Natural killer cell (primary cell): ENCODE measurements at regions not wholly inside any gene's neighbourhood (a gene's known extent, or its start where the extent isn't known, plus 50 kb on each side); places are given as distances from the start of the nearest gene placed in this dataset.

Experiments used
- ATAC-seq, 3 donors: fragments of 150-1000 bp in 2 of 3; fragments of 200-7000 bp in 1 of 3; cut with Tn5 transposase; 1 replicate in 1 of 3; 2 replicates in 2 of 3; pipeline ENCODE4 v1.10.0; 2021; ENCODE audit warnings: mild to moderate bottlenecking in 2 of 3, moderate library complexity in 2 of 3
- DNase-seq, 2 donors: peaks; one replicate each; pipeline versions ENCODE4 v3.0.0 to v3.0.0-alpha.2; 2013 to 2021; ENCODE audit warnings: mixed read lengths in 1 of 2
- H3K27ac ChIP-seq: one replicate; pipeline ENCODE4 v1.5.1; 2013; ENCODE audit warnings: mild to moderate bottlenecking, low read length
- H3K27me3 ChIP-seq: one replicate; pipeline ENCODE4 v1.6.1; 2013; ENCODE audit warnings: low read length; ENCODE audit not compliant: control insufficient read depth, insufficient read depth
- H3K36me3 ChIP-seq: one replicate; pipeline ENCODE4 v1.6.1; 2013; ENCODE audit warnings: low read length; ENCODE audit not compliant: control insufficient read depth, insufficient read depth
- H3K4me1 ChIP-seq: one replicate; pipeline ENCODE4 v1.6.1; 2013; ENCODE audit warnings: low read length; ENCODE audit not compliant: control insufficient read depth, insufficient read depth
- H3K4me3 ChIP-seq: one replicate; pipeline ENCODE4 v1.5.1; 2013; ENCODE audit warnings: low read length
- H3K9me3 ChIP-seq: one replicate; pipeline ENCODE4 v1.6.1; 2013; ENCODE audit warnings: low read length; ENCODE audit not compliant: control insufficient read depth, insufficient read depth
- H3K27ac Mint-ChIP-seq, 2 donors: one replicate each; pipeline ENCODE4 v1.8.0; 2022; ENCODE audit warnings: mild to moderate bottlenecking in 2 of 2, mixed read lengths in 2 of 2, moderate library complexity in 1 of 2
- H3K27me3 Mint-ChIP-seq, 2 donors: one replicate each; pipeline ENCODE4 v1.8.0; 2022; ENCODE audit warnings: low read depth in 2 of 2, mixed read lengths in 2 of 2
- H3K36me3 Mint-ChIP-seq: one replicate; pipeline ENCODE4 v1.8.0; 2022; ENCODE audit warnings: mixed read lengths
- H3K4me1 Mint-ChIP-seq, 2 donors: one replicate each; pipeline ENCODE4 v1.8.0; 2022; ENCODE audit warnings: mixed read lengths in 2 of 2
- H3K4me3 Mint-ChIP-seq: one replicate; pipeline ENCODE4 v1.8.0; 2022; ENCODE audit warnings: mild to moderate bottlenecking, moderate library complexity, mixed read lengths
- H3K9me3 Mint-ChIP-seq, 2 donors: one replicate each; pipeline ENCODE4 v1.8.0; 2022; ENCODE audit warnings: mixed read lengths in 2 of 2
- CTCF ChIP-seq: fragments of 200-600 bp; IDR thresholded peaks from one replicate; pipeline ENCODE4 v1.8.0; 2022; ENCODE audit warnings: antibody characterized with exemption
- WGBS: methylation state at CpG from one replicate; pipeline ENCODE4 v1.1.7; 2013; ENCODE audit warnings: missing lambda C conversion rate; ENCODE audit not compliant: insufficient coverage; 5-methylcytosine and 5-hydroxymethylcytosine counted together
- intact Hi-C: fragments of 100-400 bp; cut with micrococcal nuclease; formaldehyde crosslinking; loops from one replicate; pipeline ENCODE4 v1.14.2; 2022

- Histone ChIP-seq H3K4me3 (no peak overlapping the region), H3K27ac (peak overlapping the region; percentile 5)
Observed at GRCh38 chr3:193842029-193842798, 249.2 kb downstream of the OPA1 start.

GRCh38 chr3:193842832-193843473, 249.9 kb downstream of the OPA1 start:
- peaks cover 15 to 19% of the 10 kb centered on the region in 2 donors for H3K27me3 Mint-ChIP-seq
- Histone ChIP-seq H3K27ac (no peak overlapping the region), H3K27me3 (peaks cover 2% of the 10 kb centered on the region), H3K4me1 (peaks cover 10% of the 10 kb centered on the region), H3K4me3 (no peak overlapping the region), H3K36me3 (no peaks in the 10 kb centered on the region), H3K9me3 (no peaks in the 10 kb centered on the region)
- H3K4me1 Mint-ChIP-seq, result peaks cover 15 to 25% of the 10 kb centered on the region in 2 donors
- H3K36me3 Mint-ChIP-seq, result no peaks in the 10 kb centered on the region
- no peak for DNase-seq
- intact Hi-C loops, result no loop called here
- 35% methylated on average over 12 of the region's 13 CpGs for WGBS
- no peak for TF ChIP-seq CTCF
- no peak overlapping the region for H3K4me3 Mint-ChIP-seq
- ATAC-seq, result peak in 1 of 3 donors; percentile 45
- H3K9me3 Mint-ChIP-seq, result no peaks in the 10 kb centered on the region
- no peak overlapping the region for H3K27ac Mint-ChIP-seq

More at GRCh38 chr3:193842029-193842798, 249.2 kb downstream of the OPA1 start:
- H3K36me3 ChIP-seq, result no peaks in the 10 kb centered on the region
- DNase-seq, result peak in 1 of 2 donors; percentile 9
- Mint-ChIP-seq H3K36me3 (no peaks in the 10 kb centered on the region), H3K9me3 (no peaks in the 10 kb centered on the region), H3K4me3 (no peak overlapping the region), H3K27me3 (peaks cover 15 to 19% of the 10 kb centered on the region in 2 donors), H3K27ac (no peak overlapping the region), H3K4me1 (peaks cover 15 to 25% of the 10 kb centered on the region in 2 donors)
- H3K9me3 ChIP-seq, result no peaks in the 10 kb centered on the region
- WGBS, result 43% methylated on average over 16 of the region's 16 CpGs
- H3K4me1 ChIP-seq, result peaks cover 10% of the 10 kb centered on the region
- no peak for TF ChIP-seq CTCF
- peak in 1 of 3 donors; percentile 48 for ATAC-seq
- H3K27me3 ChIP-seq, result peaks cover 2% of the 10 kb centered on the region
- intact Hi-C loops, result no loop called here

GRCh38 chr3:193843474-193844301, 250.7 kb downstream of the OPA1 start:
- DNase-seq, result no peak
- Mint-ChIP-seq H3K9me3 (no peaks in the 10 kb centered on the region), H3K36me3 (no peaks in the 10 kb centered on the region), H3K4me3 (no peak overlapping the region), H3K27me3 (peaks cover 14 to 19% of the 10 kb centered on the region in 2 donors), H3K27ac (no peak overlapping the region), H3K4me1 (peaks cover 15 to 25% of the 10 kb centered on the region in 2 donors)
- no peak for ATAC-seq
- 76% methylated on average over 5 of the region's 5 CpGs for WGBS
- Histone ChIP-seq H3K27me3 (peaks cover 2% of the 10 kb centered on the region), H3K9me3 (no peaks in the 10 kb centered on the region), H3K4me3 (no peak overlapping the region), H3K36me3 (no peaks in the 10 kb centered on the region), H3K27ac (no peak overlapping the region), H3K4me1 (peaks cover 10% of the 10 kb centered on the region)
- intact Hi-C loops, result no loop called here
- TF ChIP-seq CTCF, result no peak
